Epidermal melanocyte (primary cell): ENCODE measurements at regions not wholly inside any gene's neighbourhood (a gene's known extent, or its start where the extent isn't known, plus 50 kb on each side); places are given as distances from the start of the nearest gene placed in this dataset.
"Not testable (repeated sequence)": the region's sequence is repeated elsewhere in the genome, so short reads cannot be mapped to it uniquely, and the experiment has no call there.

Experiments
- DNase-seq: peaks from one replicate; pipeline ENCODE4 v3.0.0; 2011; ENCODE audit warnings: low spot score; ENCODE audit not compliant: insufficient read length

GRCh38 chr6:115873901-115874300 lies 186.8 kb downstream of the FRK start:
- no peak for DNase-seq

- DNase-seq, result no peak
Observed at GRCh38 chr6:115870464-115870863, 190.2 kb downstream of the FRK start.

DNA sequence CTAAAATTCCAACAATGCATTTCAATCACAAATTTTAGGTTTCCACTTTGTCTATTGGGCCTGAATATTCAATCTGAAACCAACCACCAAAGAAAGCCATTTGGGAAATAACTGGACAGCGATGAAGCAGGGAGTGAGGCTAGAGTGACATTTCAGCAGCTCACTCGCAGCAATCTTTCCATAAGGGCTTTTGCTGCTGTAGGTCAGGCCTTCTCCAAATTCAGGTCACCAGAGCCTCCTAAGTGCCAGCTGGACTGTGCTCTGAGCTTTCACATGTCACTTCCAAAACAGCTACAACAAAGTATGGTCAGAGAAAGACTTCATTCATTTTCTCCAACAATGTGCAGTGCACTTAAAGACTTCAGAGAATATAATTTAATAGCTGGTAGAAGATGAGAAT lies 194.8 kb downstream of the FRK start:
- DNase-seq, result no peak

DNA sequence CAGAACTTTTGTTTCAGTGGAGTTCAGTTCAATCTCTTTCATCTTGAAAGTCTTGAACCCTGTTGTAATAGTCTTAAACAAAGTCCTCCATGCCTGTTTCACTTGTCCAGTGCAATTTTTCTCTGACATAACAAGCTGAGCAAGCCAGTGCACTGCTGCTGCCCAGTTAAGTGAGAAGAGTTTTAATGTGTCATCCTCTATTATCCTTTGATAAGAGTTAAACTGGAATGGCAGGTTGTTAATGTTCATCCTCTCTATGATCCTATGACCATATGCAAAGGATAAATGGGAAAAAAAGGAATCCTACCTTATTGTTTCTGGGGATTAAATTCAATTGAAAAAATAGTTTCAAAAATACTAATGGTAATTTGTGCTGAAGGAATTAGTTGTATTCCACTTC lies 197.5 kb downstream of the FRK start:
- DNase-seq, result no peak

GRCh38 chr6:115861658-115862057 lies 199.0 kb downstream of the FRK start:
- DNase-seq, result not testable (repeated sequence)

- not testable (repeated sequence) for DNase-seq
Observed at GRCh38 chr6:115859577-115859976, 201.1 kb downstream of the FRK start.

DNA sequence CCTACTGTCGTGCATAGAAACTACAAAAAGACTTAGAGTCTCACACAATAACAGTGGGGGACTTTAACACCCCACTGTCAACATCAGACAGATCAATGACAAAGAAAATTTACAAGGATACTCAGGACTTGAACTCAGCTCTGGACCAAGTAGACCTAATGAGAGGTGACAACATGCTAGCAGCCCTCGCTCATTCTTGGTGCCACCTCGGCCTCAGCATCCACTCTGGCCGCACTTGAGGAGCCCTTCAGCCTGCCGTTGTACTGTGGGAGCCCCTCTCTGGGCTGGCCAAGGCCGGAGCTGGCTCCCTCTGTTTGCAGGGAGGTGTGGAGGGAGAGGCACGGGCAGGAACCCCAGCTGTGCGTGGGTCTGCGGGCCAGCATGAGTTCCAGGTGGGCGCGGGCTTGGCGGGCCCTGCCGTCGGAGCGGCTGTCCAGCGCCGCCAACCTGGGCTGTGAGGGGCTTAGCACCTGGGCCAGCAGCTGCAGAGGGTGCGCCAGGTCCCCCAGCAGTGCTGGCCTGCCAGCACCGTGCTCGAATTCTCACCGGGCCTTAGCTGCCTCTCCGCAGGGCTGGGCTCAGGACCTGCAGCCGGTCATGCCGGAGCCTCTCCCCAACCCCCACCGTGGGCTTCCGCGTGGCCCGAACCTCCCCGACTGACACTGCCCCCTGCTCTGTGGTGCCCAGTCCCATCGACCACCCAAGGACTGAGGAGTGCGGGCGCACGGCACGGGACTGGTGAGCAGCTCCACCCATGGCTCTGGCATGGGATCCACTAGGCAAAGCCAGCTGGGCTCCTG lies 205.6 kb downstream of the FRK start:
- DNase-seq, result no peak

DNA sequence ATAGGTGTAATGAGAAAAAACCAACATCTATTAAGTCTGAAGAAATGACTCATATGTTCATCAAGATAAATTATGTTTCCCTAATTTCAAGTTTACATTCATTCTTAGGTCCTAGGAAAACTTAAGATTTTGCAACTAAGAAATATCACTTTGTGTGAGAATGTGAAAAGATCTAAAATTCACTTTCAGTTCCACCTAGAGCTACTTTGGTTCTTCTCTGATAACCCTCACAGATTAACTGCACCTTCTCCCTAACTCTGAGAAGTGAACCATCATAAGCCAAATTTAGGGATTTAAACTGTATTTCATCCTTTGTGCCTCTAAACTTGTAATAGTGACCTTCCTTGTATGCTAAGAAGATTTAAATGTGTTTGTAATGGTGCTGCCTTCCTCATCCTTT lies 213.0 kb downstream of the FRK start:
- no peak for DNase-seq

DNA sequence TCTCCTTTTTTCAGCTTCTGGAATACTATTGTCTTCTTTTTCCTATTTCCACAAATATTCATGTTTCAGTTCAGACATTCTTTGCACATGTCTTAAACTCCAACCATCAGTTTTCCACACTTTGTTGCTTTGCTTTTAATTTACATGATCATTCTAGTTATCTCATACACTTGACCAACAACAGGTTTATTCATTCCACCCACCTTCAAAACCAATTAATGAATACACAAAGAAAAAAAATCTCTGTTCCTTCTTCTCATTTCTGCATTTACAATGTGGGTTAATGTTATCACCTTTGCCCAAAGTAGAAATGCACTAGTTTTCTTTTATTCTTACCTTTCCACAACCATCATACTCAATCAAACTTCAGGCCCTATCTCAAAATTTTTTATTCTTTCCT lies 216.7 kb downstream of the FRK start:
- DNase-seq, result no peak

- no peak for DNase-seq
Observed at GRCh38 chr6:115842338-115842737, 218.4 kb downstream of the FRK start.

- DNase-seq, result no peak
Observed at GRCh38 chr6:115839583-115840181, 221.0 kb downstream of the FRK start.

- no peak for DNase-seq
Observed at GRCh38 chr6:115838763-115839401, 221.8 kb downstream of the FRK start.

DNA sequence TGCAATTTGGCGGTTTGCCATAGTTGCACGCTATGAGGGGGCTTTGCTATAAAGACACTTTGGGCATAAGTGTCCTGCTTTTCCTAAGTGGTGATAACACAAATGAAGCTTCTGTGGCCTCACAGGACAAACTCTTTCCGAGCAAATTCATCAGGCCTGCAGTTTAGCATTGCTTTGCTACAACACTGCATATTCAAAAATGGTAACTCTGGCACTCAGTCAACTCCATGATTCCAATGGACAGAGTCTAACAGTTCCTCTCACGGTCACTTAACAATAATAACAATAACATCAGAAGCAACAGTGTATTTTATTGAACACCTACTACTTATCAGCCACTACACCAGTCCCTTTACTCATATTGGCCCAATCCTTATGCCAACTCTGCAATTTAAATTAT lies 222.5 kb downstream of the FRK start:
- no peak for DNase-seq

- DNase-seq, result not testable (repeated sequence)
Observed at GRCh38 chr6:115836374-115836773, 224.3 kb downstream of the FRK start.

- no peak for DNase-seq
Observed at GRCh38 chr6:115835314-115835713, 225.4 kb downstream of the FRK start.

- not testable (repeated sequence) for DNase-seq
Observed at GRCh38 chr6:115834542-115834941, 226.1 kb downstream of the FRK start.

DNA sequence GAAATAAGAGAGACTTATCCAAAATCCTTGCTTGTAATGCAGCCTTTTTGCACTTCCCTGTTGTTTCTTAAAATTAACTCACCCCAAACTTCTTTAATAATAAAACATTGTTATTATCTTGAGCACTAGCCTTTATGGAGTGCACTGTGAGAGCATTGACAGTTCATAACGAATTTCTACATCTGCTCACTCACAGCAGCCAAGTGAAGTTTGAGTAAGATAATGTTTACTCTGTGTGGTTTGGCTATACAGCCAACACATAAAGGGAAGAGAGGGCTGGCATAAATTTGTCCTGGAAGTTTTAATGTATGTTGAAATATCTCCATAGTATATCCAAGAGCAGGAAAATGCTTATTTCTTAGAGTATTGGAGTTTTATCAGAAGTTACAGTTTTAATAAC lies 227.9 kb downstream of the FRK start:
- no peak for DNase-seq

DNA sequence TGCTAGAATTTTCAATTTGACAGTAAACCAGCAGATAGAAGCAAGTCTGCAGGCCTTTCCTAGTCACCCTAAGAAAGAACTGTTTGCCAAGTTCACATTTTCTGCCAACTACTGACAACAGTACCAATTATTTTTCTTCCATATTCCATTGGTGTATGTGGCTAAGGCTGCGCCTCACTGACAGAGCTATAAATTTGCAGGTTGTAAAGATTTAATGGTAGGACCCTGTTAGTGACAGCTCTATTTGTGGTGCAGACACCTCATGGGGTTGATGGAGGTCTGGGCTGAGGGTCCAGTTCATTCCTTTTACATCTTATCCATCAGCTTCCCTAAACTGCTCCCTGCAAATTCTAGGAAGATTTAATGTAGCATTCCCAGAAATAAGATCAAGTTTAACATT lies 228.5 kb downstream of the FRK start:
- no peak for DNase-seq

DNA sequence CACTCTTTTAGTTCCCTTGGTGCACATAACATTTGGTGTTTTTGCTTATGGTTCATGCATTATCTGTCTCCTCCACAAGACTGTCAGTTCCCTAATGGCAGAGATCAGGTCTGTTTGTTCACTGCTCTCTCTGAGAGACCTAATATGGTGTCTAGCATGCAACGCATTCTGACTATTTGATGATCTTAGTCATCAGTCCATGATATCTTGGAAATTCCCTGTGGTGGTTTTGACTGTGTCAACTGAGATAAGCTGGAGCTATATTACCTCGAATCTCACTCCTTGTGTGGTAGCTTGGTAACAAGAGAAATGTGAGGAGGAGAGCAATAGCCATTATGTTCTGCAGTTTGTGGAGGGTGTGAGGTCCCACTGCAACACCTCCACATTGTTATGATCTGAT lies 229.8 kb downstream of the FRK start:
- DNase-seq, result no peak

- no peak for DNase-seq
Observed at GRCh38 chr6:115821798-115822197, 238.9 kb downstream of the FRK start.

- no peak for DNase-seq
Observed at GRCh38 chr6:115819506-115819905, 241.2 kb downstream of the FRK start.

DNA sequence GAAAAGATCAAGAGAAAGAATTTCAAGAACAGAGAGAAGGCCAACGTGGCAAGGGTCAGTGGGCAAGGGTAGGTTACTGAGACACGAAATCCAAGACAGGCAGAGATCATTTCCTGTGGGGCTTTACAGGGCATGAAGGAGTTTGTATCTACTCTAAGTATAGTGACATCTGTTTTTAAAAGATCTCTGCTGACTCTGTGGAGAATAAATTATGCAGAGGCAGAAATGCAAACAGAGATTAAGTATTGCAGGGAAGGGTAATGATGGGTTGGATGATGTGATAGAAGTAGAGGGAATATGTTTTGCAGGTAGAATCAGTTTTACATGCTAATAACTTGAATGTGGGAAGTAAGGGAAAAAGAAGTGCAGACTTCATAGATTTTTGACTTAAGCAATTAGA lies 243.5 kb downstream of the FRK start:
- DNase-seq, result no peak

DNA sequence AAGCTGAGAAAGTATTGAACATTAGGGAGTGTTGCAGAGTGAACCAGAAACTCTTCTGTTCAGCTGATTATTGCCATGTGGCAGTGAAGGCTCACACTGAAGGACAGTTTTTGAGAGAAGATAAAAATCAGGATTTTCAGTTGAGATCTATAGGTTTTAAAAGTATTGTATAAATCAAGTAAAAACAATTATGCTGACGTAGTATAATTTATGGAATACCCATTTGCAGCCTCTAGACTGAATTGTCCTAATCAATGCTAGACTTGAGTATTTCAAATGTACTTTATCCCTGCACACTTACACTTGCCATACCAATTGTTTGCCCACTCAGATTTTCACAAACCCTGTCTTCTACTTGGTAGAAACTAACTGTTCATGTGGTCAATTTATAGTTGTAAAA lies 245.8 kb downstream of the FRK start:
- DNase-seq, result no peak
